Hepatocyte (in vitro differentiated cells): ENCODE measurements at regions not wholly inside any gene's neighbourhood (a gene's known extent, or its start where the extent isn't known, plus 50 kb on each side); places are given as distances from the start of the nearest gene placed in this dataset.
A peak's percentile ranks its signal among the peaks of the same experiment; 100 is the strongest.

Source experiments
- DNase-seq: peaks from one replicate; pipeline ENCODE4 v3.0.0-alpha.2; 2016; ENCODE audit warnings: low spot score
- H2AFZ ChIP-seq: fragments of 200-600 bp; sonication (generic); 2 replicates; pipeline ENCODE4 v1.6.0; 2016; ENCODE audit warnings: antibody characterized with exemption, mild to moderate bottlenecking
- H3K27ac ChIP-seq: fragments of 200-600 bp; sonication (generic); 2 replicates; pipeline ENCODE4 v1.5.1; 2016; ENCODE audit warnings: mild to moderate bottlenecking
- H3K27me3 ChIP-seq: fragments of 200-600 bp; sonication (generic); 2 replicates; pipeline ENCODE4 v1.6.1; 2016
- H3K36me3 ChIP-seq: fragments of 200-600 bp; sonication (generic); replicated peaks from 2 replicates; pipeline ENCODE4 v1.5.1; 2016; ENCODE audit warnings: low read depth; ENCODE audit not compliant: insufficient read depth
- H3K4me1 ChIP-seq: fragments of 200-600 bp; sonication (generic); 2 replicates; pipeline ENCODE4 v1.5.1; 2016; ENCODE audit warnings: mild to moderate bottlenecking, moderate library complexity; ENCODE audit not compliant: insufficient read depth
- H3K4me2 ChIP-seq: fragments of 200-600 bp; sonication (generic); 2 replicates; pipeline ENCODE4 v1.6.0; 2016
- H3K4me3 ChIP-seq: fragments of 200-600 bp; sonication (generic); 2 replicates; pipeline ENCODE4 v1.5.1; 2016; ENCODE audit warnings: mild to moderate bottlenecking
- H3K79me2 ChIP-seq: fragments of 200-600 bp; sonication (generic); 2 replicates; pipeline ENCODE4 v1.6.0; 2017; ENCODE audit warnings: mild to moderate bottlenecking
- H3K9me2 ChIP-seq: fragments of 200-600 bp; sonication (generic); replicated peaks from 2 replicates; pipeline ENCODE4 v1.6.0; 2017; ENCODE audit warnings: mild to moderate bottlenecking; ENCODE audit not compliant: insufficient read depth
- H3K9me3 ChIP-seq: fragments of 200-600 bp; sonication (generic); 2 replicates; pipeline ENCODE4 v1.5.1; 2016; ENCODE audit warnings: low read depth, mild to moderate bottlenecking
- H4K20me1 ChIP-seq: fragments of 200-600 bp; sonication (generic); 2 replicates; pipeline ENCODE4 v1.6.0; 2016; ENCODE audit warnings: mild to moderate bottlenecking; ENCODE audit not compliant: insufficient read depth, poor library complexity, severe bottlenecking
- EZH2 ChIP-seq: fragments of 200-600 bp; sonication (generic); IDR thresholded peaks from 2 replicates; pipeline ENCODE4 v1.6.1; 2016; ENCODE audit warnings: antibody characterized with exemption, mild to moderate bottlenecking, borderline replicate concordance
- EZH2phosphoT487 ChIP-seq: fragments of 200-600 bp; sonication (generic); IDR thresholded peaks from one replicate; pipeline ENCODE4 v1.6.1; 2018; ENCODE audit warnings: antibody characterized with exemption, mild to moderate bottlenecking, low read depth, moderate library complexity; ENCODE audit not compliant: unreplicated experiment, severe bottlenecking
- WGBS: methylation state at CpG from one replicate; pipeline ENCODE4 v1.1.6; 2016; ENCODE audit warnings: low lambda C conversion rate; ENCODE audit errors: missing lambda C conversion rate; 5-methylcytosine and 5-hydroxymethylcytosine counted together
- TF ChIP-seq, protein P1 (sequence below): fragments of 200-600 bp; sonication (generic); IDR thresholded peaks from 2 replicates; pipeline ENCODE4 v1.5.1; 2016; ENCODE audit warnings: antibody characterized with exemption, mild to moderate bottlenecking; ENCODE audit not compliant: poor library complexity

DNA sequence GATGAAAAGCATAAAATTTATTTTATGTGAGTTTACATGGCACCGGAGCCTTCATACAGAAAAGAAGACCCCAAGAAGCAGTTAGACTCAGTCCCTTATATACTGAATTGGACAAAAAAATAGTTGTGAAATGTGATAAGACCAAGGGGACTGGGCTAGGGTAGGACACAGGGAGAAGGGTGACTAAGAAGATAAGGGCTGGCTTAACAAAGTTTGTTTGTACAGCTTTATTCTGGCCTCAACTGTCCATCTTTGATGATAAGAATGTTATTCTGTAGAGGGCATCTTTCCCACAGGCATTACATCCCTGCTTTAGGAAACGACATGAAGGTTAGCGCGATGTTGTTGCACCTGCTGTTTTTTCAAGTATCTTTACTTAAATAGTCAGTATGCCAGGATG is 86.5 kb downstream of the SEC61G start:
- Histone ChIP-seq H3K27ac (no peak overlapping the region), H4K20me1 (no peaks in the 10 kb centered on the region), H3K79me2 (no peaks in the 10 kb centered on the region), H3K9me3 (no peaks in the 10 kb centered on the region), H3K4me3 (no peak overlapping the region), H2AFZ (no peak overlapping the region), H3K27me3 (no peaks in the 10 kb centered on the region), H3K4me1 (no peaks in the 10 kb centered on the region), H3K4me2 (no peak overlapping the region), H3K36me3 (no peaks in the 10 kb centered on the region), H3K9me2 (no peaks in the 10 kb centered on the region)
- TF ChIP-seq EZH2 (no peak), EZH2phosphoT487 (no peak)
- TF ChIP-seq, protein P1, sequence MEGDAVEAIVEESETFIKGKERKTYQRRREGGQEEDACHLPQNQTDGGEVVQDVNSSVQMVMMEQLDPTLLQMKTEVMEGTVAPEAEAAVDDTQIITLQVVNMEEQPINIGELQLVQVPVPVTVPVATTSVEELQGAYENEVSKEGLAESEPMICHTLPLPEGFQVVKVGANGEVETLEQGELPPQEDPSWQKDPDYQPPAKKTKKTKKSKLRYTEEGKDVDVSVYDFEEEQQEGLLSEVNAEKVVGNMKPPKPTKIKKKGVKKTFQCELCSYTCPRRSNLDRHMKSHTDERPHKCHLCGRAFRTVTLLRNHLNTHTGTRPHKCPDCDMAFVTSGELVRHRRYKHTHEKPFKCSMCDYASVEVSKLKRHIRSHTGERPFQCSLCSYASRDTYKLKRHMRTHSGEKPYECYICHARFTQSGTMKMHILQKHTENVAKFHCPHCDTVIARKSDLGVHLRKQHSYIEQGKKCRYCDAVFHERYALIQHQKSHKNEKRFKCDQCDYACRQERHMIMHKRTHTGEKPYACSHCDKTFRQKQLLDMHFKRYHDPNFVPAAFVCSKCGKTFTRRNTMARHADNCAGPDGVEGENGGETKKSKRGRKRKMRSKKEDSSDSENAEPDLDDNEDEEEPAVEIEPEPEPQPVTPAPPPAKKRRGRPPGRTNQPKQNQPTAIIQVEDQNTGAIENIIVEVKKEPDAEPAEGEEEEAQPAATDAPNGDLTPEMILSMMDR, result no peak
- 79% methylated on average over 4 of the region's 4 CpGs for WGBS
- DNase-seq, result no peak

DNA sequence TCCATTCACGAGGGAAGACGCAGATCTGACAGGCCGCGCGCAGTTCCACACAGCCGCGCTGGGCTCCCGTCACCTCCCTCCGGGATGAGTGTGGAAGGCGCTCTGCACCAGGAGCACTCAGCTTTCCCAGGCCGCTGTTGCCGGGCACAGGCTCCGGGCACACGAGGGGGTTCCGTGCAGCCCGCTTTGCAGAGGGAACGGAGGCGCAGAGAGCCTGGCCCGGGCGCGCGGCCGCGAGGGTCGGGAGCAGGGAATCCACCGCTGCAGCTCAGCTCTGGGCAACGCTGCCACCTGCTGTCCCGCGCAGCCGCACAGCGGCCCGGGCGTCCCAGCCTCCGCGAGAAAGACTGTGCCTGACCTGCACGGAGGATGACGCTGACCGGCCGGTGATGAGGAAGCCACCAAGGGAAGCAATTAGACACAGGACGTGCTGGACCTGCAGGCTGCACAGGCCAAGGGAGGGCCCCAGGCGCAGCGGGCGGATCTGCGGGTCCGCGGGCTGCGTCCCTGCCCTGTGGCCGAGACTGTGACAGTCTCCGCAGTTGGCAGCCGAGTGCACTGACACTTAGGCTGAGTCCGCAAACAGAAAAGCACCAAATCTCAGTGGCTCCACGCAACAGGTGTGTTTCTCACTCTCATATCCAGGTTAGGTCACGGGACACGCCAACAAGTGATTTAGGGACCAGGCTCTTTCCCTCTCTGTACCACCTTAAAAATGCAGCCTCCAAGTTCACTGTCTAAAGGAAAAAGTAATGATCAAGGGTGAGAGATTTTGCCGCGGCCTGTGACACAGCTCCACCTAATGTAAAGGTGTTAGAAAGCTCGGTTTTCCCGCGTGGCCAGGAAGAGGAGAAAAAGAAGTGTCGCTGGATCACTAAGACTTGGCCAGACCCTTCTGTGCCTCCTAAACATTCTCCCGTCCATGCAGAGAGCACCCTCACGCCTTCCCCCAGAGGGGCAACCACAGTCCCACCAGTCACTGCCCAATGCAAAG is 94.5 kb downstream of the SEC61G start:
- peak overlapping the region; percentile 28 for H3K4me3 ChIP-seq

DNA sequence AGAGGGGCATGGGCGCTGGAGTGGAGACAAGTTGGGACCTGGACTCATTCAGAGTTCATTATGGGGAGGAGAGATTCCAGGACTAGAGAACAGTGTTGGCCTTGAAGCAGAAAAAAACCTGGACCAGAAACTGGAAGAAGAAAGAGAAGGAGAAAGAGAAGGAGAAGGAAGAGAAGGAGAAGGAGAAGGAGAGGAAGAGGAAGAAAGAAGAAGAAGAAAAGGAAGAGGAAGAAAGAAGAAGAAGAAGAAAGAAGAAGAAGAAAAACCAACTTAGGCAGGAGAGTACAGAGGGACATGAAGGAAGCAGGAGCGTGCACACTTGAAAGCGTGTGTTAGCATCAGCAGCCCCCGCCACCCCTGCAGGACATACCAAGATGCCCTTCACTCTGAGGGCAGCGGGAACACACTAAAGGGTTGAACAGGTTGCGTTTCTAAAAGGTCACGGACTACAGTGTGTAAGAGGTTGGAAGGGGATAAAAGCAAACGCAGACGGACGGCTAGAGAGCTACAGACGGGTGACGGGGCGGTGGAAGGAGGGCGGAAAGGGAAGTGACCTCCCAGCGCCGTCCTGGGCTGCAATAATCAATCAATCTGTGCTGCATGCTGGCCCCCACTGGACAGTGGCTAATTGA is 95.3 kb downstream of the SEC61G start:
- Histone ChIP-seq H2AFZ (peak overlapping the region; percentile 84), H3K27ac (no peak overlapping the region), H3K9me2 (no peaks in the 10 kb centered on the region), H3K9me3 (no peaks in the 10 kb centered on the region), H3K4me1 (no peaks in the 10 kb centered on the region), H3K4me3 (peak overlapping the region; percentile 28), H3K4me2 (peak overlapping the region; percentile 97), H3K79me2 (no peaks in the 10 kb centered on the region), H4K20me1 (no peaks in the 10 kb centered on the region), H3K36me3 (no peaks in the 10 kb centered on the region), H3K27me3 (peaks cover 35% of the 10 kb centered on the region)
- TF ChIP-seq, protein P1, result no peak
- TF ChIP-seq EZH2 (no peak), EZH2phosphoT487 (no peak)
- WGBS, result 25% methylated on average over 16 of the region's 16 CpGs
- no peak for DNase-seq

More for the DNA sequence above, 94.5 kb downstream of the SEC61G start:
- 6% methylated on average over 62 of the region's 62 CpGs for WGBS
- no peaks in the 10 kb centered on the region for H3K9me3 ChIP-seq
- TF ChIP-seq, protein P1, result peak; percentile 72
- TF ChIP-seq EZH2phosphoT487 (no peak), EZH2 (no peak)
- no peaks in the 10 kb centered on the region for H3K4me1 ChIP-seq
- no peak overlapping the region for H3K27ac ChIP-seq
- peak overlapping the region; percentile 84 for H2AFZ ChIP-seq
- peak overlapping the region; percentile 97 for H3K4me2 ChIP-seq
- H3K27me3 ChIP-seq, result peaks cover 35% of the 10 kb centered on the region
- H3K79me2 ChIP-seq, result no peaks in the 10 kb centered on the region
- no peaks in the 10 kb centered on the region for H3K9me2 ChIP-seq
- no peaks in the 10 kb centered on the region for H4K20me1 ChIP-seq
- H3K36me3 ChIP-seq, result no peaks in the 10 kb centered on the region
- peak; percentile 86 for DNase-seq
